Skeletal muscle tissue (tissue), 3 donors: ENCODE measurements at regions not wholly inside any gene's neighbourhood (a gene's known extent, or its start where the extent isn't known, plus 50 kb on each side); places are given as distances from the start of the nearest gene placed in this dataset.
"Not testable (repeated sequence)": the region's sequence is repeated elsewhere in the genome, so short reads cannot be mapped to it uniquely, and the experiment has no call there.

Source experiments
- H3K27ac ChIP-seq: one replicate; pipeline ENCODE4 v1.7.0; 2013; ENCODE audit warnings: mild to moderate bottlenecking, low read depth, low read length, inconsistent platforms
- H3K27me3 ChIP-seq, 3 donors: one replicate each; pipeline ENCODE4 v1.7.0; 2013; ENCODE audit warnings: low read length in 3 of 3; ENCODE audit not compliant: control insufficient read depth in 3 of 3, insufficient read depth in 3 of 3
- H3K36me3 ChIP-seq, 3 donors: one replicate each; pipeline ENCODE4 v1.7.0; 2013; ENCODE audit warnings: low read length in 3 of 3; ENCODE audit not compliant: control insufficient read depth in 3 of 3, insufficient read depth in 3 of 3
- H3K4me1 ChIP-seq, 3 donors: one replicate each; pipeline ENCODE4 v1.7.0; 2013; ENCODE audit warnings: low read length in 3 of 3, mild to moderate bottlenecking in 3 of 3; ENCODE audit not compliant: control insufficient read depth in 3 of 3, insufficient read depth in 3 of 3
- H3K4me3 ChIP-seq, 3 donors: one replicate each; pipeline ENCODE4 v1.7.0; 2013; ENCODE audit warnings: low read length in 3 of 3
- H3K9ac ChIP-seq, 3 donors: one replicate each; pipeline ENCODE4 v1.7.0; 2013; ENCODE audit warnings: low read length in 3 of 3, mild to moderate bottlenecking in 3 of 3, moderate library complexity in 2 of 3, low read depth in 1 of 3
- H3K9me3 ChIP-seq, 3 donors: one replicate each; pipeline ENCODE4 v1.7.0; 2013; ENCODE audit warnings: low read length in 3 of 3; ENCODE audit not compliant: control insufficient read depth in 3 of 3
- donor health status: Osteomylitis.

GRCh38 chr4:153900426-153900825 is 111.5 kb upstream of the SFRP2 start:
- H3K9ac ChIP-seq, result no peak overlapping the region
- H3K27ac ChIP-seq, result no peak overlapping the region
- no peak overlapping the region for H3K4me3 ChIP-seq
- H3K36me3 ChIP-seq, result no peaks in the 10 kb centered on the region
- H3K27me3 ChIP-seq, result peaks cover 0 to 4% (median 0%) of the 10 kb centered on the region in 3 donors
- H3K4me1 ChIP-seq, result no peaks in the 10 kb centered on the region
- no peaks in the 10 kb centered on the region for H3K9me3 ChIP-seq

- Histone ChIP-seq H3K36me3 (no peaks in the 10 kb centered on the region), H3K27me3 (no peaks in the 10 kb centered on the region), H3K4me1 (no peaks in the 10 kb centered on the region), H3K9me3 (no peaks in the 10 kb centered on the region), H3K4me3 (no peak overlapping the region), H3K9ac (no peak overlapping the region), H3K27ac (no peak overlapping the region)
These were observed 101.9 kb upstream of the SFRP2 start for GRCh38 chr4:153890761-153891160.

GRCh38 chr4:153887217-153887616 is 98.3 kb upstream of the SFRP2 start:
- Histone ChIP-seq H3K27me3 (no peaks in the 10 kb centered on the region), H3K4me3 (no peak overlapping the region), H3K9ac (no peak overlapping the region), H3K27ac (no peak overlapping the region), H3K9me3 (no peaks in the 10 kb centered on the region), H3K4me1 (no peaks in the 10 kb centered on the region), H3K36me3 (no peaks in the 10 kb centered on the region)

- H3K4me3 ChIP-seq, result no peak overlapping the region
- no peaks in the 10 kb centered on the region for H3K4me1 ChIP-seq
- no peaks in the 10 kb centered on the region for H3K27me3 ChIP-seq
- peaks cover 0 to 2% (median 0%) of the 10 kb centered on the region in 3 donors for H3K9me3 ChIP-seq
- H3K36me3 ChIP-seq, result no peaks in the 10 kb centered on the region
- H3K9ac ChIP-seq, result no peak overlapping the region
- H3K27ac ChIP-seq, result no peak overlapping the region
These were observed 95.4 kb upstream of the SFRP2 start for GRCh38 chr4:153884325-153884724.

GRCh38 chr4:153880983-153881382 is 92.1 kb upstream of the SFRP2 start:
- peaks cover 0 to 2% (median 0%) of the 10 kb centered on the region in 3 donors for H3K9me3 ChIP-seq
- no peak overlapping the region for H3K9ac ChIP-seq
- H3K27ac ChIP-seq, result no peak overlapping the region
- no peaks in the 10 kb centered on the region for H3K36me3 ChIP-seq
- H3K4me3 ChIP-seq, result no peak overlapping the region
- no peaks in the 10 kb centered on the region for H3K4me1 ChIP-seq
- no peaks in the 10 kb centered on the region for H3K27me3 ChIP-seq

DNA sequence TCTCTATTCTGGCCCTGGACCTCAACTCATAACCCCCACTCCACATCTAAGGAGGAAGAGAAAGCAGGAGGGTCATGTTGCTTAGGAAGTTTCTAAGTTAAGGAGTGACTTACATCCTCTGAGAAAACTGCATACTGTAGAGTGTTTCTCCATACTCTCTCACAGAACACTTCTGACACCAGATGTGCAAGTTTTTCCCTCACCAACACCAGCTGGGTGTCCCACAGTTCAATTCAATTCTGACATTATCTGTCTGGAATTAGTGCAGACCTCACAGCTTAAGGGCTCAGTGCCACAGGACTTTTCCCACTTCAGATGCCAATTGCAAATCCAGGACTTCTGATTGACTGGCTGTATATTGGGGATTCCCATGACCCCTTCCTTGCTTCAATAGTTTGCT is 89.0 kb upstream of the SFRP2 start:
- H3K27ac ChIP-seq, result no peak overlapping the region
- H3K9ac ChIP-seq, result no peak overlapping the region
- H3K9me3 ChIP-seq, result peaks cover 0 to 2% (median 0%) of the 10 kb centered on the region in 3 donors
- H3K4me3 ChIP-seq, result no peak overlapping the region
- H3K27me3 ChIP-seq, result no peaks in the 10 kb centered on the region
- H3K4me1 ChIP-seq, result no peaks in the 10 kb centered on the region
- no peaks in the 10 kb centered on the region for H3K36me3 ChIP-seq

DNA sequence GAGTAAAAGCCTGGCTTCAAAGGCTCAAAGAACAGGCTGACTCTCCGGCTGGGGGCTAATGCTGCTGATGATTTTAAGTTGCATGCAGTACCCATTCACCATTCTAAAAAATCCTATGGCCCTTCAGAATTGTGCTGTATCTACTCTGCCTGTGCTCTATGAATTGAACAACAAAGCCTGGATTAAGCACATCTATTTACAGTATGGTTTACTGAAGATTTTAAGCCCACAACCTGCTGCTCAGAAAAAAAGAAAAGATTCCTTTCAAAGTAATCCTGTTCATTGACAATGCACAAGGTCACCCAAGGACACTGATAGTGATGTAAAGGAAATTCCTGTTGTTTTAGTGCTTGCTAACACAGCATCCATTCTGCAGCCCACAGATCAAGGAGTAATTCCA is 84.9 kb upstream of the SFRP2 start:
- Histone ChIP-seq H3K4me3 (no peak overlapping the region), H3K9ac (no peak overlapping the region), H3K27ac (no peak overlapping the region), H3K36me3 (no peaks in the 10 kb centered on the region), H3K27me3 (no peaks in the 10 kb centered on the region), H3K4me1 (no peaks in the 10 kb centered on the region), H3K9me3 (no peaks in the 10 kb centered on the region)

GRCh38 chr4:153866766-153867165 is 77.9 kb upstream of the SFRP2 start:
- H3K9ac ChIP-seq, H3K27me3 ChIP-seq, H3K4me1 ChIP-seq, H3K9me3 ChIP-seq, H3K27ac ChIP-seq, H3K36me3 ChIP-seq, H3K4me3 ChIP-seq: not testable (repeated sequence)

- H3K9me3 ChIP-seq, result no peaks in the 10 kb centered on the region
- no peaks in the 10 kb centered on the region for H3K36me3 ChIP-seq
- no peak overlapping the region for H3K4me3 ChIP-seq
- H3K9ac ChIP-seq, result no peak overlapping the region
- H3K27ac ChIP-seq, result no peak overlapping the region
- no peaks in the 10 kb centered on the region for H3K27me3 ChIP-seq
- H3K4me1 ChIP-seq, result no peaks in the 10 kb centered on the region
These were observed 63.6 kb upstream of the SFRP2 start for GRCh38 chr4:153852501-153852900.

DNA sequence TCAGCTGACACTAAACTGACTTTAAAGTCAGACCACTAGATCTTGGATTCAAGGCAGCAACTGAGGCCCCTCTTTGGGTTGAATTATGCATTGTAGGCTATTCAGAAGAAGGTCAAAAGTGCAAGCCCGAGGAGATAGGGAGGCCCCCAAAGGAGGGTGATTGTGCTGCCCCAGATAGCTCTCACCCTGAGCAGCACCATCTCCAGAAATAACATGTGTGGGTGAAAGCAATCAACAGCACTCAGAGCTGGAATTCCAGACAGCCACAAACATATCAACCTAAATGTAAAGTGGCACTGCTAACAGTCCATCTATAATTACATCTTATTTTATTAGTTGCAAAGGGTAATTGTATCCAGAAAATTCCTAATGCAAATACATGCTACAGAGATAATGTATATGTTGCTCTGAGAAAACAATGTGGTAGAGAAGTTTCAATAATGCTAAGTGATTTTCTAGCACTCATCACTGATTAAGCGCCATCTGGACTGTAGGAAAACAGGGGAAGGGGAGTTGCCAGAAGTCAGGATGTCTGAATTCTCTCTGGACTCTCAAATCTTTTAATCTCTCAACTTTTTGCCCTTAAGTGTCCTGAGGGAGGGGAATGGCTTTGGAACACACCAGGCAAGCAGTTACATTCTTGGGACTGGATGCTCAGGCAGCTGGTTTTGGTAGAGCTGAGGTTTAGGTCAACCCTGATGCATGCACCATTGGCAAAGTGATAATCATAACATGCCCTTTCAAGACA is 61.8 kb upstream of the SFRP2 start:
- H3K9ac ChIP-seq, result no peak overlapping the region
- H3K4me3 ChIP-seq, result no peak overlapping the region
- no peaks in the 10 kb centered on the region for H3K36me3 ChIP-seq
- H3K27ac ChIP-seq, result no peak overlapping the region
- no peaks in the 10 kb centered on the region for H3K4me1 ChIP-seq
- no peaks in the 10 kb centered on the region for H3K9me3 ChIP-seq
- H3K27me3 ChIP-seq, result no peaks in the 10 kb centered on the region
